ENCODE measurements at regions not wholly inside any gene's neighbourhood (a gene's known extent, or its start where the extent isn't known, plus 50 kb on each side); places are given as distances from the start of the nearest gene placed in this dataset.

- no peak for TF ChIP-seq CTCF (IDR thresholded peaks at IDR 0.05)
- TF ChIP-seq POLR2A (IDR thresholded peaks at IDR 0.05): no peak
Measured at GRCh38 chr7:113172726-113173125, 54.4 kb upstream of the SMIM30 start.
